Naive thymus-derived CD8-positive, alpha-beta T cell (primary cell): ENCODE measurements at regions not wholly inside any gene's neighbourhood (a gene's known extent, or its start where the extent isn't known, plus 50 kb on each side); places are given as distances from the start of the nearest gene placed in this dataset.

Experiments
- ATAC-seq, 2 donors: fragments of 150-1000 bp; cut with Tn5 transposase in 1 of 2; sonication (Bioruptor Pico), chemical (Tn5 transposase) in 1 of 2; 1 replicate in 1 of 2; 2 replicates in 1 of 2; pipeline ENCODE4 v1.10.0; 2021; ENCODE audit warnings: mild to moderate bottlenecking in 2 of 2, moderate library complexity in 2 of 2
- POLR2A ChIA-PET: fragments of 350-600 bp; sonication (Branson Sonifier 250); formaldehyde crosslinking; loops from one replicate; lab custom pipeline; 2021; ENCODE audit warnings: antibody characterized with exemption; lab: Charles Lee
- DNase-seq, 10 donors: peaks; one replicate each; pipeline versions ENCODE4 v3.0.0 to v3.0.0-alpha.2; 2020 to 2022
- H3K27ac Mint-ChIP-seq, 10 donors: one replicate each; pipeline ENCODE4 v1.8.0; 2020 to 2022; ENCODE audit warnings: mild to moderate bottlenecking in 10 of 10, mixed read lengths in 10 of 10, moderate library complexity in 4 of 10, inconsistent platforms in 1 of 10
- H3K27me3 Mint-ChIP-seq, 5 donors: one replicate each; pipeline ENCODE4 v1.8.0; 2021 to 2022; ENCODE audit warnings: mixed read lengths in 5 of 5
- H3K36me3 Mint-ChIP-seq, 3 donors: one replicate each; pipeline ENCODE4 v1.8.0; 2020 to 2022; ENCODE audit warnings: mixed read lengths in 3 of 3, mild to moderate bottlenecking in 2 of 3, inconsistent platforms in 1 of 3
- H3K4me1 Mint-ChIP-seq, 4 donors: one replicate each; pipeline ENCODE4 v1.8.0; 2021 to 2022; ENCODE audit warnings: mixed read lengths in 4 of 4
- H3K4me3 Mint-ChIP-seq, 10 donors: one replicate each; pipeline ENCODE4 v1.8.0; 2020 to 2022; ENCODE audit warnings: mild to moderate bottlenecking in 10 of 10, mixed read lengths in 10 of 10, moderate library complexity in 6 of 10, inconsistent platforms in 1 of 10
- H3K9me3 Mint-ChIP-seq, 9 donors: one replicate each; pipeline ENCODE4 v1.8.0; 2020 to 2022; ENCODE audit warnings: mixed read lengths in 9 of 9, mild to moderate bottlenecking in 3 of 9, inconsistent platforms in 1 of 9, moderate library complexity in 1 of 9

DNA sequence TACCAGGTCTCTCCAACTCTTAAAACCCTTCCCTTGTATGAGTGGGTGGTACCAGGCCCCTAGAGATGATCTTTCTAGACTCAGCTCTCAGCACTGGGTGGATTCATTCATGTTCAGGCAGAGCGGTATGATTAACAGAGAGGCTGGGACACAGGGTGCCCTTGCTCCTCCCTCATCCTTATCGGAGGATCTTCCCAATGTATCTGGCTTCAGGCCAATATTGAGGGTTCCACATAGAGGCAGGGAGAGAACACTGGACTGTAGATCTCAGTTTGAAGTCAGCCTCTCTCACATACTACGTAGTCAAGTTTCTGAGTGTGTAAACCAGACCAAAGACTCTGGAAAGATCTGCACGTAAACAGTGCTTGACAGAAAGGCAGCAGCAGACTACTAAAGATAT is 366.2 kb downstream of the DHX35 start:
- POLR2A ChIA-PET, result no interaction called here
- ATAC-seq, result no peak
- H3K36me3 Mint-ChIP-seq, result no peaks in the 10 kb centered on the region
- no peak for DNase-seq
- no peaks in the 10 kb centered on the region for H3K4me1 Mint-ChIP-seq
- peaks cover 0 to 1% (median 0%) of the 10 kb centered on the region in 9 donors for H3K9me3 Mint-ChIP-seq
- H3K27me3 Mint-ChIP-seq, result peaks cover 3 to 16% (median 7%) of the 10 kb centered on the region in 5 donors
- no peak overlapping the region for H3K4me3 Mint-ChIP-seq
- H3K27ac Mint-ChIP-seq, result no peak overlapping the region

DNA sequence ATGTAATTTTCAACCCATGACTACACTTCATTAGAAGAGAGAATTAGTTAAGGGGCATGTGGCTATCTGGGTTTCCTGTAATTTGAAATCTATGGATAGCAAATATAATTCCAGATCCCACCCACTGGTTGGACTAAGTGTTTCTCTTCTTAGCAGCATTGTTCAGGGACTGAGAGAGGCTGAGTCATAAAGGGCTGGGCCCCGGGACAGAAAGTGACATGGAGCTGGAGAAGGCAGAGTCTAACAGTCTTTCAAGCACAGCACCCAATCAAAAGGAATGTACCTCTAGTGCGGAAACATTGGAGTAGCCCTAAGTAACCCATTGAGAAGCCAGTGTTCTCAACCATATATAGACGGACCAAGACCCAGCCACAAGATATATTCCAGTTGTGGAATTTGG is 363.9 kb downstream of the DHX35 start:
- ATAC-seq (no peak), DNase-seq (no peak)
- no peaks in the 10 kb centered on the region for H3K4me1 Mint-ChIP-seq
- H3K27ac Mint-ChIP-seq, result no peak overlapping the region
- no peaks in the 10 kb centered on the region for H3K36me3 Mint-ChIP-seq
- H3K4me3 Mint-ChIP-seq, result no peak overlapping the region
- POLR2A ChIA-PET, result no interaction called here
- peaks cover 0 to 1% (median 0%) of the 10 kb centered on the region in 9 donors for H3K9me3 Mint-ChIP-seq
- H3K27me3 Mint-ChIP-seq, result peaks cover 3 to 16% (median 8%) of the 10 kb centered on the region in 5 donors

DNA sequence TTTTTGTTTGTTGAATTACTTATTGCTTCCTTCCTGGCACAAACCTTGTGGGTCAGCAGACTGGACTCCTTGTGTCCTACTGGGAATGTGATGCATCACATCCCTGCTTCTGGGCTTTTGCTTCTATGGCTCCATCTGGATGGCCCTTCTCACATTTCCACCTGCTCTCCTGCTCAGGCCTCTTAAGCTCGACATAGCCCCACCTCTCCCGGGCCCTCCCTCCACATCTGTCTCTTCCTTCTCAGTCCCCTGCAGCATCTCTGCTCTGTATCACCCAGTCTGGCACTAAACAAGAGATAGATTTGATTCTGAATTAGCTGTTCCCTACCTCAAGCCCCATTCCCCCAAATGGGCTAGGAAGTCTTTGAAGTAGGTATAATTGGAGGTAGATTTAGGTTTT is 356.8 kb downstream of the DHX35 start:
- Mint-ChIP-seq H3K36me3 (no peaks in the 10 kb centered on the region), H3K9me3 (peaks cover 0 to 4% (median 0%) of the 10 kb centered on the region in 9 donors), H3K27ac (no peak overlapping the region), H3K4me3 (no peak overlapping the region), H3K4me1 (no peaks in the 10 kb centered on the region), H3K27me3 (peaks cover 3 to 13% (median 10%) of the 10 kb centered on the region in 5 donors)
- ATAC-seq, result no peak
- POLR2A ChIA-PET, result no interaction called here
- DNase-seq, result no peak

DNA sequence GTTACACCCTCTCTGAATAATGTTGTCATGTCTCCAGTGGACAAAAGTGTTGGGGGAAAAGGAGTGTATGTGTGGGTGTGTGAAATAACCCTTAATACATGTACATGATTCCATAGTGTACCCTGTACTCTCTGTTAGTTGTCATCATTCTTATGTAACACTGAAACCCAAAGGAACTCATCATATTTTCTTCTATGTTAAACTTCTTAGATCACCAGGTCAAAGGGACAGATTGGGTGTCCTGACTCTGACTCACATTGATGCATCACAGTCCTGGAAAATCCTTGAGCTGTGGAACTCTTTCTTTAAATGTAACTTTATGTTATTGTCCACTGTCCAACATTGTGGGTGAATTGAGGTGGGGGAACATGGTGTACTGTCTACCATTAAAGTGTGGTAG is 350.5 kb downstream of the DHX35 start:
- POLR2A ChIA-PET, result no interaction called here
- DNase-seq (no peak), ATAC-seq (no peak)
- peaks cover 4 to 9% (median 9%) of the 10 kb centered on the region in 5 donors for H3K27me3 Mint-ChIP-seq
- H3K4me1 Mint-ChIP-seq, result no peaks in the 10 kb centered on the region
- no peak overlapping the region for H3K27ac Mint-ChIP-seq
- H3K9me3 Mint-ChIP-seq, result peaks cover 0 to 4% (median 0%) of the 10 kb centered on the region in 9 donors
- H3K36me3 Mint-ChIP-seq, result no peaks in the 10 kb centered on the region
- no peak overlapping the region for H3K4me3 Mint-ChIP-seq

DNA sequence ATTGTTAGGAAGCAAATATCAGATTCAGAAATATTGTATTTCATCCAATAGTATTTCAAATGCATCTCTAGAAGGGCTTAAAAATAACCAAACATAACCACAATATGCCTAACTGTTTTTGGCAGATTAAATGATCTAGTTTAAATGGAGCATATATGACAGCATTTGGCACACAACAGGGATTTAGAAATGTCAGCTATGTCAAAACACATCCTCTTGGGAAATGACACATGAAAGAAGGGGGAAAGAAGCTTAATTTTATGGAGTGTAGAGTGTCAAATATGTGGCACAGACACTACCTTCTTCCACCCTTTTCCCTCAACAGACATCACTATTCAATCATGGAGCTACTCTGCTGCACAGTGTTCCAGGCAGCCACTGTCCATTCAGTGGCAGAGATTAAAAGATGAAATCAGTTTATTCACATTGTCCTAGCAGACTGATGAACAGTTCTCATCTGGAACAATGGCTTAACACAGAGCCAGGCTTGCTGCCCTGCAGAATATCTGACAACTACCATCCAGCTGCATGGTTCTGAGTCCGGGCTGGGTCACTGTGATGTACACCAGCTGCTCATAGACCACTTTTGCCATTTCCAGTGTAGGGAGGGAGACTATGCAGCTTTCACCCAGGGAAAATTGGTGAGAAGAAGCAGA is 349.8 kb downstream of the DHX35 start:
- ATAC-seq (no peak), DNase-seq (no peak)
- Mint-ChIP-seq H3K4me1 (no peaks in the 10 kb centered on the region), H3K36me3 (no peaks in the 10 kb centered on the region), H3K4me3 (no peak overlapping the region), H3K27ac (no peak overlapping the region), H3K9me3 (peaks cover 0 to 5% (median 0%) of the 10 kb centered on the region in 9 donors), H3K27me3 (peaks cover 4 to 14% (median 9%) of the 10 kb centered on the region in 5 donors)
- POLR2A ChIA-PET, result no interaction called here

DNA sequence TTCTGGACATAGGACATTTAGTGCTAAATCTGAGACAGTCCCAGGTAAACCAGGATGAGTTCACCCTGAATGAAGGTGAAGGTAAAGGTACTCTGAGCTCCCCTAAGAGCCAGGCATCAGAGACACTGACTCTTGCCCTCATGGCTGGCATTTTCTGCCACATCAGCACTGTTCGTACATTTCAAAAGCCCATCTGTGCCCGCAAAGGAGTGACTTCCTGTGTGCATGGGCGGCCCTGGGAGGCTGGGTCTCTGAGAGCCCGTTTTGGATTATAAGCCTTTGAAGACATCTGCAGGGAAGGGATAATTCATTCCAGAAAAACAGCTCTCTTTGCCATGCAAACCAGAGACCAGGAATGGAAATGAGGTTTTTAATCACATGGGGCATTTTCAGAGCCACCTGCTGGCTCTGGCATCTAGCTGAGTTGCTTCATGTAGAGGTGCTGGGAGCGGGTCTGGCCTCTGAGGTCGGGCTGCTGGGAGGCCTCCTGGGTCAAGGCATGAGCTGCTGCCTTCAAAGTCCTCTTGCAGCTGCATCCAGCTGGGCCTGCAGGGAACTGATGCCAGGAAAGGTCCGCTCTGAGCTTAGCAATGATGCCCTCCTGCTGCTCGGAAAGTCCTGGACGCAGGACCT is 348.3 kb downstream of the DHX35 start:
- ATAC-seq, result no peak
- Mint-ChIP-seq H3K27ac (no peak overlapping the region), H3K36me3 (no peaks in the 10 kb centered on the region), H3K4me1 (no peaks in the 10 kb centered on the region), H3K27me3 (peaks cover 4 to 14% (median 9%) of the 10 kb centered on the region in 5 donors), H3K4me3 (no peak overlapping the region), H3K9me3 (peaks cover 0 to 5% (median 0%) of the 10 kb centered on the region in 9 donors)
- POLR2A ChIA-PET, result no interaction called here
- DNase-seq, result no peak

DNA sequence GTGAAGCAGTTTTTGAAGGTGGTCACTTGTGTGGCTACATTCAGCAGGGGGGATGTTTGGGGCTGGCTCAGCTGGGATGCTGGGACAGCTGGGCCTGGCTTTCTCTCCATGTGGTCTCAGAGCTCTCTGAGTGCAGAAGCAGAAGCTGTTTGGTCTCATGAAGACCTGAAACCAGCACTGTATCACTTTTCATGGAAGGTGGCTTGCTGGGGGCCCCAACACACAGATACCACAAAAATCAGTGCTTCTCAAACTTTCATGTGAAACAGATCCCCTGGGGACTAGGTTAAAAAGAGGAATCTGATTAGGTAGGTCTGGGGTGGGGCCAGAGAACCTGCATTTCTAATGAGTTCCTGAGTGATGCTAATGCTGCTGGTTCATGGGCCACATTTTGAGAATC is 347.3 kb downstream of the DHX35 start:
- POLR2A ChIA-PET, result no interaction called here
- H3K4me1 Mint-ChIP-seq, result no peaks in the 10 kb centered on the region
- no peak overlapping the region for H3K4me3 Mint-ChIP-seq
- no peak for ATAC-seq
- no peak overlapping the region for H3K27ac Mint-ChIP-seq
- H3K9me3 Mint-ChIP-seq, result peaks cover 0 to 5% (median 0%) of the 10 kb centered on the region in 9 donors
- H3K27me3 Mint-ChIP-seq, result peaks cover 4 to 14% (median 9%) of the 10 kb centered on the region in 5 donors
- H3K36me3 Mint-ChIP-seq, result no peaks in the 10 kb centered on the region
- no peak for DNase-seq

DNA sequence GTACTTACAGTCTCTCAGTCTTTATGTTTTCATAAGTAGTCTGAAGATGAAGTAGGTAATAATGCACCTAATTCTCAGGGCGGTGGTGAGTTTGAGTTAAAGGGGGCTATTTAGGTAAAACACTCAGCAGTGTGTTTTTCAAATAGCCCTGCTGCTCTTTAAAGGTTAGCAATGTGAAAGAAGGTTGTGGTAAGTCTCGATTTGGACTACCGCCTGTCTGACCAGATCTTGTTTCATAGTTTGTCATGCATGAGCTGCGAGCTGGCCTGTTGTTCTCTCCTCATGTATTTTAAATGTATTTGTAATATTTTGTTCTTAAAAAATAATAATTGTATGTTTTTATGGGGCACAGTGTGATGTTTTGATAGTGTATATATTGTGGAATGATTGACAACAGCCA is 340.2 kb downstream of the DHX35 start:
- no peak for ATAC-seq
- no peaks in the 10 kb centered on the region for H3K36me3 Mint-ChIP-seq
- H3K4me1 Mint-ChIP-seq, result no peaks in the 10 kb centered on the region
- DNase-seq, result no peak
- H3K4me3 Mint-ChIP-seq, result no peak overlapping the region
- H3K9me3 Mint-ChIP-seq, result no peaks in the 10 kb centered on the region
- H3K27me3 Mint-ChIP-seq, result peaks cover 0 to 6% (median 5%) of the 10 kb centered on the region in 5 donors
- no peak overlapping the region for H3K27ac Mint-ChIP-seq
- POLR2A ChIA-PET, result no interaction called here

DNA sequence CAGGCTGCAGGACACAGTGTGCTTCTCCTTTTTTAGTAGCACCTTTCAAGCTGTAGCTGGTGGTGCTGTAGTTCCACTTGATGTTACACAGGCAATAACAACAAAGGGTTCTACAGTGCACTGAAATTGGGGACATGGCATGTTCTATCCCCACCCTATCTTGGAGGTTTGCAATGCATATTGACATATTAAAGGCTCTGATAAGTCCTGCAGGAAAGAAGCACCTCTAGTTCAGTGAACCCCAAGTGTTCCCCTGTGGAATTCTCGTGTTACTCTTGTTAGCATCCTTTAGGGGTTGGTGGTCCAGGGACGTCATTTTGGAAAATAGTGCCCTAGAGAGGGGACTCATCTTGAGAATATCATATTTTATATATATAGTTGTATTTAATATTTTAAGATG is 337.6 kb downstream of the DHX35 start:
- H3K9me3 Mint-ChIP-seq, result no peaks in the 10 kb centered on the region
- H3K4me3 Mint-ChIP-seq, result no peak overlapping the region
- no peak for DNase-seq
- H3K4me1 Mint-ChIP-seq, result no peaks in the 10 kb centered on the region
- H3K27me3 Mint-ChIP-seq, result peaks cover 0 to 8% (median 6%) of the 10 kb centered on the region in 5 donors
- no peaks in the 10 kb centered on the region for H3K36me3 Mint-ChIP-seq
- POLR2A ChIA-PET, result no interaction called here
- no peak for ATAC-seq
- H3K27ac Mint-ChIP-seq, result no peak overlapping the region

DNA sequence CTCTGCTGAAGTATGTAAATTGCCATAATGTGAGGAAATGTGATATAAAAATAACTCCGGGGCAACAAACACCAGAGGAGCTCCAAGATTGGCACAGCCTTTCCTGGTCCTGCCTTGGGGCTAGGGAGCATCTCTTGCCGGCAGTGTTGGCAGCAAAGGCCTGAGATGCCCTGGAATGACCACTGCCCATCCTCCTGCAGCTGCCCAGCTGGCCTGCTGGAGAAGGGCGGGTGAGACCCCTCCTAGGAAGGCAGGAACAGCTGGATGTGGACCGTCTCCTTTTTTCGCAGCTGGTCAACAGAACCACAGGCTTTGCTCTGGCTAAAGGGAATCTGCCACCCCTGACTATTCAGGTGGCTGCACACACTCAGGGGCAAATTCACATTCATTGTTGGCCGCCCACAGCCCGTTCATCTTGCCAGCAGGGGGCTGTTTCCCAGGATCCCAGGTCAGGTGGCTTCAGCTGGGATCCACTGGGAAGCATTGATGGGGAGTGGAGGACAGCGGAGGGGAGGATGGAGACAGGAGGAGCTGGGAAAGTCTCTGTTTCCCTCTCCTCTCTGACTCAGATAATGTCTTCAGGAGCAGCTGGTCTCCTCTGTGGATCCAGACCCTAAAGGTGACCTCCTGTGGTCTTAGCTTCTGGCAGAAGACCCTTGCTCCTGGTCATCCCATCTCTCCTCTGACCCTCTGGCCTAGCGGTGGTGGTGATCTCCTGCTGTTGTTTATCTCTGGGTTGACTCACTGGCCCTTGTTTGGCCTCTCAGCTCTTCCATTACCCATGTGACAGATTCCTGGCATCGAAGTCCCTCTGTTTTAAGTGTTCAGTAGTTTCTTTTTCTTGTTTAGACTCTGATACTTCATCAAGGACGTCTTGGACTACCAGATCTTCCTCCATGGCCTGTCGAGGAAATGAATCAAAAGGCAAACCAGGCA is 336.7 kb downstream of the DHX35 start:
- no peak for DNase-seq
- POLR2A ChIA-PET, result no interaction called here
- ATAC-seq, result no peak
- no peak overlapping the region for H3K27ac Mint-ChIP-seq
- no peaks in the 10 kb centered on the region for H3K9me3 Mint-ChIP-seq
- no peak overlapping the region for H3K4me3 Mint-ChIP-seq
- peaks cover 0 to 13% (median 8%) of the 10 kb centered on the region in 5 donors for H3K27me3 Mint-ChIP-seq
- no peaks in the 10 kb centered on the region for H3K4me1 Mint-ChIP-seq
- no peaks in the 10 kb centered on the region for H3K36me3 Mint-ChIP-seq

DNA sequence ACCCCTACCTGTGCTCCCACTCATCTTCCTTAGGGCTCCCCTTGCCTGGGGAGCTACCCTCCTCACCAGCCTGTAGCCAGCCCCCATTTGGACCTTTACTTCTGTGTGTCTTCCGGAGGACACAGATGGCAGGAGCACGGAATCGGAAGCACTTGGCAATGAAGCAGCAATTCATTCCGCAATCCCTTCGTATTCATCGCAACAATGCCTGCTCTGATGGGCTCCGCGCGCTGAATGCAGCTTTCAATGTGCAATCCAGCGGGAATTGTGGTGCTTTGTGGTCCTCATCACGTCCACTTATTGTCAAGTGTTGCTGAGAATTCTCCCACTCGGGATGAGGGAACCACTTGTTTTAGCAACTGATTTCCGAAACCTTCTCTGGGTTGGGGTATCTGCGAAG is 336.0 kb downstream of the DHX35 start:
- DNase-seq (no peak), ATAC-seq (no peak)
- POLR2A ChIA-PET, result no interaction called here
- Mint-ChIP-seq H3K4me1 (no peaks in the 10 kb centered on the region), H3K4me3 (no peak overlapping the region), H3K9me3 (no peaks in the 10 kb centered on the region), H3K27me3 (peaks cover 0 to 17% (median 8%) of the 10 kb centered on the region in 5 donors), H3K27ac (no peak overlapping the region), H3K36me3 (no peaks in the 10 kb centered on the region)

DNA sequence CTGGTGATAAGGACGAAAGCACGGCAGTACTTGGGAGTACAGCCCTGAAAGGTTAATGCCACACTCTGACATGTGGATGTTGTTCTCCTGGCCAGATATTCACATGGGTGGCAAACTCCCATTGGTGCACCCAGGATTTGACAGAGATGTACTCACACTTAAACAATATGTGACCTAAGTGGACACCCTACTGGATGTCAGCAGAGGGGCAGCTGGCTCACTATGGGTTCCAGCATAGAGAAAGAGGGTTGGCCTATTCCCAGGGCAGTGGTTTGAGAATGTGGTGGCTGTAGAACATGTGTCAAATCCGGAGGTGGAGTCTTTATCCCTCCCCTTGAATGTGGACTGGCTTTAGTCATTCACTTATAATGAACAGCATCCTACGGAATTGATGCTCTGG is 333.2 kb downstream of the DHX35 start:
- ATAC-seq, result no peak
- no peak for DNase-seq
- Mint-ChIP-seq H3K27me3 (peaks cover 0 to 27% (median 8%) of the 10 kb centered on the region in 5 donors), H3K27ac (no peak overlapping the region), H3K4me3 (no peak overlapping the region), H3K36me3 (no peaks in the 10 kb centered on the region), H3K4me1 (no peaks in the 10 kb centered on the region), H3K9me3 (peaks cover 0 to 2% (median 0%) of the 10 kb centered on the region in 9 donors)
- POLR2A ChIA-PET, result no interaction called here
